ENCODE measurements at regions not wholly inside any gene's neighbourhood (a gene's known extent, or its start where the extent isn't known, plus 50 kb on each side); places are given as distances from the start of the nearest gene placed in this dataset.

- Histone ChIP-seq H3K4me3 (no peak overlapping the region), H3K4me1 (no peaks in the 10 kb centered on the region), H3K9me3 (no peaks in the 10 kb centered on the region), H3K36me3 (no peaks in the 10 kb centered on the region), H3K27me3 (replicated peaks in 1 of 7) (peaks cover 0 to 10% (median 0%) of the 10 kb centered on the region in 7 donors), H3K27ac (no peak overlapping the region)
- intact Hi-C loops (cut with DNase I; ENCODE audit: low total_unique reads): no loop called here
- no peak for DNase-seq
- TF ChIP-seq POLR2A (IDR thresholded peaks at IDR 0.05): no peak
- TF ChIP-seq POLR2AphosphoS5 (IDR thresholded peaks at IDR 0.05): no peak
- no peak for TF ChIP-seq CTCF (IDR thresholded peaks at IDR 0.05 in 8 of 11, conservative IDR thresholded peaks at IDR 0.05 in 3 of 11)
- WGBS, 5 donors: 32 to 49% (median 38%) methylated on average over 4 of the region's 4 CpGs
Observed at GRCh38 chr18:21943456-21943855, 202.9 kb downstream of the MIB1 start.

GRCh38 chr18:21949326-21950015 is 208.9 kb downstream of the MIB1 start:
- Histone ChIP-seq H3K4me1 (no peaks in the 10 kb centered on the region), H3K27me3 (replicated peaks in 1 of 7) (peaks cover 0 to 6% (median 0%) of the 10 kb centered on the region in 7 donors), H3K4me3 (no peak overlapping the region), H3K9me3 (no peaks in the 10 kb centered on the region), H3K27ac (no peak overlapping the region), H3K36me3 (no peaks in the 10 kb centered on the region)
- intact Hi-C loops (cut with DNase I; ENCODE audit: low total_unique reads): no loop called here
- 75 to 80% (median 79%) methylated on average over 8 of the region's 8 CpGs for WGBS, 5 donors
- TF ChIP-seq POLR2A (IDR thresholded peaks at IDR 0.05): no peak
- no peak for TF ChIP-seq POLR2AphosphoS5 (IDR thresholded peaks at IDR 0.05)
- no peak for TF ChIP-seq CTCF (IDR thresholded peaks at IDR 0.05 in 8 of 11, conservative IDR thresholded peaks at IDR 0.05 in 3 of 11)
- no peak for DNase-seq

- intact Hi-C loops (cut with DNase I; ENCODE audit: low total_unique reads): loop anchor here (5.0 kb wide), 2 partner anchors 469 to 759 kb away; no protein-coding TSS in a partner anchor
- Histone ChIP-seq H3K27me3 (replicated peaks in 1 of 7) (peaks cover 0 to 6% (median 0%) of the 10 kb centered on the region in 7 donors), H3K27ac (no peak overlapping the region), H3K9me3 (no peaks in the 10 kb centered on the region), H3K4me1 (peaks cover 0 to 7% (median 0%) of the 10 kb centered on the region in 6 donors), H3K36me3 (no peaks in the 10 kb centered on the region), H3K4me3 (no peak overlapping the region)
- 39 to 47% (median 41%) methylated on average over 8 of the region's 8 CpGs for WGBS, 5 donors
- TF ChIP-seq POLR2A (IDR thresholded peaks at IDR 0.05) (no peak), CTCF (IDR thresholded peaks at IDR 0.05 in 8 of 11, conservative IDR thresholded peaks at IDR 0.05 in 3 of 11) (peak; percentile 58 to 93 (median 89))
- peak; percentile 95 for DNase-seq
Observed at GRCh38 chr18:21955757-21956652, 213.4 kb upstream of the GATA6 start.

- DNase-seq: no peak
- Histone ChIP-seq H3K9me3 (no peaks in the 10 kb centered on the region), H3K4me3 (no peak overlapping the region), H3K27me3 (replicated peaks in 1 of 7) (peaks cover 0 to 3% (median 0%) of the 10 kb centered on the region in 7 donors), H3K4me1 (peaks cover 0 to 7% (median 0%) of the 10 kb centered on the region in 6 donors), H3K27ac (no peak overlapping the region), H3K36me3 (no peaks in the 10 kb centered on the region)
- TF ChIP-seq POLR2A (IDR thresholded peaks at IDR 0.05) (no peak), CTCF (IDR thresholded peaks at IDR 0.05 in 8 of 11, conservative IDR thresholded peaks at IDR 0.05 in 3 of 11) (no peak), POLR2AphosphoS5 (IDR thresholded peaks at IDR 0.05) (no peak)
- 80 to 89% (median 87%) methylated on average over 8 of the region's 8 CpGs for WGBS, 5 donors
- intact Hi-C loops (cut with DNase I; ENCODE audit: low total_unique reads): loop anchor here (5.0 kb wide), 2 partner anchors 471 to 761 kb away; no protein-coding TSS in a partner anchor
Observed at GRCh38 chr18:21958263-21958662, 211.1 kb upstream of the GATA6 start.
